ENCODE measurements at regions not wholly inside any gene's neighbourhood (a gene's known extent, or its start where the extent isn't known, plus 50 kb on each side); places are given as distances from the start of the nearest gene placed in this dataset.

DNA sequence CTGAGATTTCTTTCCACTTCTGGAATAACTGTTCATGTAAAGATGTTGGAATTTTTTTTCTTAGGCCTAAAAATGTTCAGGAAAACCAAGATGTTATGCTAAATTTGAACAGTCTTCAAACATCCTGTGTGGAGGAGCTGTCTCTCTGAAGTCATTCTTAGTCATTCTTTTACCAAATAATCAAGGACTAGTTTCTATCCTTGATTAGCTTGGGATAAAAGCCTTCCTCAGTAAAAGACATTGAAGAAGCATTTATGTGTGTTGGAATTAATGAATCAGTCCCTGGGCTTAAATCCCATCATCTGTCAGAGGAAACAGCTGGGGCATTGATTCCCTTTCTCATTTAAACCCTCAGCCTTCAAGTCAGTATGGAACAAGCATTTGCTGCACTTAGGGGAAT is 300.1 kb upstream of the NXPH2 start:
- Mint-ChIP-seq H3K27ac (no peak overlapping the region), H3K27me3 (ENCODE audit: low read depth) (no peaks in the 10 kb centered on the region), H3K9me3 (no peaks in the 10 kb centered on the region), H3K36me3 (ENCODE audit: insufficient read depth in 1 of 3, low read depth in 3 of 3) (no peaks in the 10 kb centered on the region), H3K4me1 (peaks cover 8% of the 10 kb centered on the region in 2 experiments), H3K4me3 (no peak overlapping the region)
- H2BK120ac ChIP-seq (ENCODE audit: low read depth, low read length, poor library complexity, severe bottlenecking): no peak overlapping the region
- no peak overlapping the region for H3K56ac ChIP-seq (ENCODE audit: insufficient read length, low read depth, low read length)
- TF ChIP-seq CTCF (conservative IDR thresholded peaks at IDR 0.05): no peak
- no peak overlapping the region for H2BK5ac ChIP-seq (ENCODE audit: insufficient read length, low read length)
- no peak overlapping the region for H3K9ac ChIP-seq (ENCODE audit: extremely low read depth, insufficient read length, low read length)
- H2BK20ac ChIP-seq (ENCODE audit: low read depth, low read length, poor library complexity, severe bottlenecking): no peak overlapping the region
- no peak overlapping the region for H3K27ac ChIP-seq (ENCODE audit: insufficient read length, low read depth, low read length)
- no peaks in the 10 kb centered on the region for H3K79me2 ChIP-seq (ENCODE audit: insufficient read depth, low read length)
- no peak overlapping the region for H2BK15ac ChIP-seq (ENCODE audit: low read depth, low read length)
- no peaks in the 10 kb centered on the region for H3K23me2 ChIP-seq (ENCODE audit: insufficient read length, low read depth, low read length, poor library complexity, severe bottlenecking)
- no peak overlapping the region for H3K14ac ChIP-seq (ENCODE audit: insufficient read depth, low read length)
- no peak for DNase-seq
- no peak overlapping the region for H4K8ac ChIP-seq (replicated peaks; ENCODE audit: insufficient read length, low read depth, low read length)
- H2AFZ ChIP-seq (ENCODE audit: low read length): no peak overlapping the region
- H3K4ac ChIP-seq (ENCODE audit: low read depth, low read length): no peak overlapping the region
- H3K18ac ChIP-seq (ENCODE audit: insufficient read length, low read depth, low read length): no peak overlapping the region
- no peak overlapping the region for H4K91ac ChIP-seq (ENCODE audit: insufficient read length, low read depth, low read length)
- no peak overlapping the region for H2BK12ac ChIP-seq (ENCODE audit: insufficient read length, low read depth, low read length)
- H3K4me2 ChIP-seq (ENCODE audit: insufficient read depth, insufficient read length, low read length): no peak overlapping the region
- H3K9me3 ChIP-seq (ENCODE audit: control insufficient read depth, low read depth, low read length): no peaks in the 10 kb centered on the region
- no peak overlapping the region for H3K23ac ChIP-seq (ENCODE audit: insufficient read length, low read depth, low read length)
- no peaks in the 10 kb centered on the region; the same call in 1 of the 2 replicates for H3K4me1 ChIP-seq (ENCODE audit: insufficient read depth, low read length)
- H4K5ac ChIP-seq (ENCODE audit: insufficient read length, low read depth, low read length): no peak overlapping the region
- no peak overlapping the region for H3T11ph ChIP-seq (ENCODE audit: low read length)
- no peaks in the 10 kb centered on the region for H4K20me1 ChIP-seq (ENCODE audit: control insufficient read depth, insufficient read depth, insufficient read length)
- no peak overlapping the region for H2AK5ac ChIP-seq (ENCODE audit: insufficient read length, low read length)
- H3K27me3 ChIP-seq (ENCODE audit: insufficient read depth, low read length): no peaks in the 10 kb centered on the region
- no peaks in the 10 kb centered on the region for H3K79me1 ChIP-seq (ENCODE audit: insufficient read depth, low read depth, low read length, poor library complexity, severe bottlenecking)
